ENCODE measurements at regions not wholly inside any gene's neighbourhood (a gene's known extent, or its start where the extent isn't known, plus 50 kb on each side); places are given as distances from the start of the nearest gene placed in this dataset.

DNA sequence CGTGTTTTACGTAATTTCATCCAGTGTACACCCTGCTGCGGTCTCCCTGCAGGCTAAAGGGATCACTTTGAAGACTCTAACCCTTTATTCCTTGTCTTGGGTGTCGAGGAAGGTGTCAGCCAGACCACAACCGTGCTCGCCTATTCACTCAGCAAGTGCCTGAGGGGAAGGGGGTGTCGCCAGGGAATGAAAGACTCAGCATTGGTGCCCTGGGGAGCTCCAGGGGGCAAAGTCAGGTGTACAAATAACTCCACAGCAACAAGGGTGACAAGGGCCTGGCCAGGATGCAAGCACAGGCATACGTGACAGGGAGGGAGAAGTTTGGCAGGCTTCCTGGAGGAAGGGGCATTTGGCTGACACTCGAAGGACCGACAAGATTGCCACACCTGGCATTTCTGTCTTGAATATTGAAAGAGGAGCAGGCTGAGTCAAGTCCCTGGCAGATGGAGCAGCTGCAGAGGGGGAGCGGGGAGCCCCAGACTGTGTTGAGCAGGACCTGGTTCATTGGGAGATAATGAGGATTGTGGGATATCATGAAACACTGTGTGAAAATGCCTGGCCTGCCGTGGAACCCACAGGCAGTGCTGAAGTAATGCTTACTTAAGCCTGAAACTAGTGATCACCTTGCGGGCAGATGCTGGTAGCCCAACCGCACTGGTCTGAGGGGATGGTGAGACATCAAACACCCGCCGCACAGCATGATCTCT is 93.9 kb downstream of the RHOB start:
- no peak overlapping the region for H3K4me3 ChIP-seq (ENCODE audit: low read length)
- no peak for TF ChIP-seq EZH2 (IDR thresholded peaks at IDR 0.05; ENCODE audit: low read length, unreplicated experiment)
- TF ChIP-seq EZH2phosphoT487 (IDR thresholded peaks at IDR 0.05; ENCODE audit: borderline replicate concordance, low read length), result no peak
- no peak for TF ChIP-seq CTCF (conservative IDR thresholded peaks at IDR 0.05; ENCODE audit: low read depth, low read length)
- CTCF ChIA-PET, result no interaction called here
- DNase-seq (no peak), ATAC-seq (no peak)
- no peaks in the 10 kb centered on the region for H3K9me2 ChIP-seq (replicated peaks; ENCODE audit: low read length)
- POLR2A ChIA-PET (ENCODE audit: unreplicated experiment), result no interaction called here
- no peaks in the 10 kb centered on the region for H3K36me3 ChIP-seq (ENCODE audit: low read depth, low read length)
- no peaks in the 10 kb centered on the region for H3F3A ChIP-seq (ENCODE audit: low read length, unreplicated experiment)
- BruUV-seq (replicated peaks), result no TSS peak
- peaks cover 6% of the 10 kb centered on the region; the same call in 1 of the 2 replicates for H3K4me1 ChIP-seq (ENCODE audit: insufficient read depth, low read length)
- intact Hi-C loops (cut with micrococcal nuclease), result no loop called here
- H4K20me1 ChIP-seq (ENCODE audit: low read length), result no peaks in the 10 kb centered on the region
- H3K27me3 ChIP-seq (ENCODE audit: low read length), result no peaks in the 10 kb centered on the region
- no peak overlapping the region for H2AFZ ChIP-seq (ENCODE audit: low read length)
- no peak overlapping the region for H3K9ac ChIP-seq (ENCODE audit: low read length)
- H3K79me2 ChIP-seq (ENCODE audit: low read length), result no peaks in the 10 kb centered on the region
- no peak overlapping the region for H3K4me2 ChIP-seq (ENCODE audit: low read length)
- no peak overlapping the region for H3K27ac ChIP-seq (ENCODE audit: low read length)
- H3K9me3 ChIP-seq (ENCODE audit: low read length), result no peaks in the 10 kb centered on the region

DNA sequence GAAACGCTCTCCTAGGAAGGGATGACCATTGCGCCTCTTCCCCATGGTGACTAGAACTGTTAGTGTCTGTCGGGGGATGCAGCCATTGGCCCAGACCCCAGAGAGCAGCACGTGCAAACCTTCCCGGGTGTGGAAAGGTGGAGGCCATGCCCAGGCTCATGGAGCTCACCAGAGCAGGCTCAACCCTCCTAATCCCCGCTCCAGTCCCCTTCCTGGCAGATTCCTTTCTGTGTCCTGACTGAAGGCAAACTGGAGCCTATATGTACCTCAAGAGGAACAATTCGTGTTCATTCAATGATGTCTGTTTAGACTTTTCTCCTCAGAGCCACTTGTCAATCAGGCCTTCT is 94.4 kb downstream of the RHOB start:
- CTCF ChIA-PET, result no interaction called here
- BruUV-seq (replicated peaks), result no TSS peak

More for the DNA sequence above, 94.4 kb downstream of the RHOB start:
- H3K27ac ChIP-seq (ENCODE audit: low read length), result no peak overlapping the region
- POLR2A ChIA-PET (ENCODE audit: unreplicated experiment), result no interaction called here
- H3F3A ChIP-seq (ENCODE audit: low read length, unreplicated experiment), result no peaks in the 10 kb centered on the region
- no peaks in the 10 kb centered on the region for H3K36me3 ChIP-seq (ENCODE audit: low read depth, low read length)
- no peak overlapping the region for H2AFZ ChIP-seq (ENCODE audit: low read length)
- H3K27me3 ChIP-seq (ENCODE audit: low read length), result no peaks in the 10 kb centered on the region
- TF ChIP-seq EZH2phosphoT487 (IDR thresholded peaks at IDR 0.05; ENCODE audit: borderline replicate concordance, low read length) (no peak), CTCF (conservative IDR thresholded peaks at IDR 0.05; ENCODE audit: low read depth, low read length) (no peak), EZH2 (IDR thresholded peaks at IDR 0.05; ENCODE audit: low read length, unreplicated experiment) (no peak)
- no peak for DNase-seq
- H3K9me3 ChIP-seq (ENCODE audit: low read length), result no peaks in the 10 kb centered on the region
- no peak overlapping the region for H3K9ac ChIP-seq (ENCODE audit: low read length)
- H3K4me3 ChIP-seq (ENCODE audit: low read length), result no peak overlapping the region
- H3K9me2 ChIP-seq (replicated peaks; ENCODE audit: low read length), result no peaks in the 10 kb centered on the region
- peaks cover 6% of the 10 kb centered on the region; the same call in 1 of the 2 replicates for H3K4me1 ChIP-seq (ENCODE audit: insufficient read depth, low read length)
- H4K20me1 ChIP-seq (ENCODE audit: low read length), result no peaks in the 10 kb centered on the region
- intact Hi-C loops (cut with micrococcal nuclease), result no loop called here
- H3K4me2 ChIP-seq (ENCODE audit: low read length), result no peak overlapping the region
- no peak for ATAC-seq
- H3K79me2 ChIP-seq (ENCODE audit: low read length), result no peaks in the 10 kb centered on the region

Data from PC-3 (cell line).